Lung microvascular endothelial cell (primary cell): ENCODE measurements at regions not wholly inside any gene's neighbourhood (a gene's known extent, or its start where the extent isn't known, plus 50 kb on each side); places are given as distances from the start of the nearest gene placed in this dataset.

Source experiments
- DNase-seq, 2 donors: peaks; one replicate each; pipeline versions ENCODE4 v3.0.0 to v3.0.0-alpha.2; 2010; ENCODE audit warnings: low read depth in 2 of 2

- DNase-seq: no peak
Observed at GRCh38 chr17:5694551-5694950, 110.2 kb upstream of the NLRP1 start.

- no peak for DNase-seq
Observed at GRCh38 chr17:5695480-5695879, 111.2 kb upstream of the NLRP1 start.

GRCh38 chr17:5698959-5699358 is 114.7 kb upstream of the NLRP1 start:
- DNase-seq: no peak

GRCh38 chr17:5699814-5700213 is 115.5 kb upstream of the NLRP1 start:
- no peak for DNase-seq

GRCh38 chr17:5700745-5701144 is 116.4 kb upstream of the NLRP1 start:
- DNase-seq: no peak

GRCh38 chr17:5701381-5701780 is 117.1 kb upstream of the NLRP1 start:
- DNase-seq: no peak

- no peak for DNase-seq
Observed at GRCh38 chr17:5702951-5703510, 118.7 kb upstream of the NLRP1 start.

GRCh38 chr17:5703736-5704135 is 119.4 kb upstream of the NLRP1 start:
- DNase-seq: no peak

- peak; percentile 22 to 24 for DNase-seq
Observed at GRCh38 chr17:5705081-5705875, 121.0 kb upstream of the NLRP1 start.

- DNase-seq: no peak
Observed at GRCh38 chr17:5705876-5706576, 121.7 kb upstream of the NLRP1 start.

- peak; percentile 70 to 75 for DNase-seq
Observed at GRCh38 chr17:5706577-5707210, 122.4 kb upstream of the NLRP1 start.

GRCh38 chr17:5707482-5707881 is 123.2 kb upstream of the NLRP1 start:
- no peak for DNase-seq

GRCh38 chr17:5708344-5708743 is 124.0 kb upstream of the NLRP1 start:
- no peak for DNase-seq

GRCh38 chr17:5711344-5711743 is 127.0 kb upstream of the NLRP1 start:
- DNase-seq: no peak

- DNase-seq: no peak
Observed at GRCh38 chr17:5714993-5715392, 130.7 kb upstream of the NLRP1 start.

GRCh38 chr17:5715478-5715877 is 131.2 kb upstream of the NLRP1 start:
- DNase-seq: no peak

GRCh38 chr17:5718726-5719125 is 134.4 kb upstream of the NLRP1 start:
- DNase-seq: no peak

- no peak for DNase-seq
Observed at GRCh38 chr17:5719976-5720375, 135.7 kb upstream of the NLRP1 start.

GRCh38 chr17:5730373-5730772 is 146.1 kb upstream of the NLRP1 start:
- no peak for DNase-seq

GRCh38 chr17:5740937-5741336 is 156.6 kb upstream of the NLRP1 start:
- DNase-seq: no peak

GRCh38 chr17:5741810-5742209 is 157.5 kb upstream of the NLRP1 start:
- DNase-seq: no peak

- no peak for DNase-seq
Observed at GRCh38 chr17:5745111-5745813, 161.0 kb upstream of the NLRP1 start.
